PFSK-1 (cell line): ENCODE measurements at regions not wholly inside any gene's neighbourhood (a gene's known extent, or its start where the extent isn't known, plus 50 kb on each side); places are given as distances from the start of the nearest gene placed in this dataset.

Source experiments
- POLR2AphosphoS5 ChIP-seq: IDR thresholded peaks from 2 replicates; pipeline ENCODE4 v1.6.1; 2012; ENCODE audit warnings: low read depth, mild to moderate bottlenecking, control low read depth, low read length, moderate library complexity
- TAF1 ChIP-seq: IDR thresholded peaks from 2 replicates; pipeline ENCODE4 v1.6.1; 2012; ENCODE audit warnings: low read length, control low read depth, borderline replicate concordance; ENCODE audit not compliant: insufficient read depth
- TF ChIP-seq, protein P1 (sequence below), 2 experiments: IDR thresholded peaks; 2 replicates each; pipeline versions ENCODE4 v1.6.1 to v1.8.0; 2011 to 2012; ENCODE audit warnings: low read depth in 2 of 2, low read length in 2 of 2, control low read depth in 1 of 2, inconsistent platforms in 1 of 2, mild to moderate bottlenecking in 1 of 2, moderate library complexity in 1 of 2; ENCODE audit not compliant: insufficient read depth in 1 of 2

DNA sequence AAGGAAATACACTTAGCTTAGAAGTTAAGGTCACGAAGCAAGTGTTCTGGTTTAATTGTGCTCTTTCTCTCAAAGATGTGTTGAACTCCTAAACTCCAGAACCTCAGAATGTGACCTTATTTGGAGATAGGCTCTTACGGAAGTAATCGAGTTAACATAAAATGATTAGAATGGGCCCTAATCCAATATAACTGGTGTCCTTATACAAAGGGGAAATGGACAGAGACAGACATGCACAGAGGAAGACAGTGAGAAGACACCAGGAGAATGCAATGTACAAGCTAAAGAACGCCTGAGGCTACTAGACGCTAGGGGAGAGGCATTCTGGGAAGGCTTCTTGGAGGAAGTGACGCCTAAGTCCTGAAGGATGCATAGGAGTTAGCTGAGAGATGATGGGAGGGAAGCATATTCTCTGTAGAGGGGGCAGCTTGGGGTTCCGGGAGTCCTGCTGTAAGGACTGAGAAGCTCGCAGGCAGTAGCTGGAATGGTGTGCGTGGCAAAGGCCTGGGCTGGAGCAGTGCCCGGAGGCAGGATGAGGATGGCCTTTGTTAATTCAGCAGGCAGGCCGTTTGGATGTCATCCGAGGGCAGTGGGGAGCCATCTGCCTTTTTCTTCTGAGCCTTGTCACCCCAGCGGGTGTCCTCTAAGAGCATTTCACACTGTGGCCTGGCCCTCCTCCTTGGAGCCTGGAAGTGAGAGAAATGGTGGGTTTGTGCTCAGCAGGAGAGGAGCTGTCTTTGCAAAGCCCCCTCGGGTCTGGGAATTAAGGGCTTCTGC lies 513.4 kb downstream of the SHQ1 start:
- TF ChIP-seq TAF1 (no peak), POLR2AphosphoS5 (no peak)
- TF ChIP-seq, protein P1, sequence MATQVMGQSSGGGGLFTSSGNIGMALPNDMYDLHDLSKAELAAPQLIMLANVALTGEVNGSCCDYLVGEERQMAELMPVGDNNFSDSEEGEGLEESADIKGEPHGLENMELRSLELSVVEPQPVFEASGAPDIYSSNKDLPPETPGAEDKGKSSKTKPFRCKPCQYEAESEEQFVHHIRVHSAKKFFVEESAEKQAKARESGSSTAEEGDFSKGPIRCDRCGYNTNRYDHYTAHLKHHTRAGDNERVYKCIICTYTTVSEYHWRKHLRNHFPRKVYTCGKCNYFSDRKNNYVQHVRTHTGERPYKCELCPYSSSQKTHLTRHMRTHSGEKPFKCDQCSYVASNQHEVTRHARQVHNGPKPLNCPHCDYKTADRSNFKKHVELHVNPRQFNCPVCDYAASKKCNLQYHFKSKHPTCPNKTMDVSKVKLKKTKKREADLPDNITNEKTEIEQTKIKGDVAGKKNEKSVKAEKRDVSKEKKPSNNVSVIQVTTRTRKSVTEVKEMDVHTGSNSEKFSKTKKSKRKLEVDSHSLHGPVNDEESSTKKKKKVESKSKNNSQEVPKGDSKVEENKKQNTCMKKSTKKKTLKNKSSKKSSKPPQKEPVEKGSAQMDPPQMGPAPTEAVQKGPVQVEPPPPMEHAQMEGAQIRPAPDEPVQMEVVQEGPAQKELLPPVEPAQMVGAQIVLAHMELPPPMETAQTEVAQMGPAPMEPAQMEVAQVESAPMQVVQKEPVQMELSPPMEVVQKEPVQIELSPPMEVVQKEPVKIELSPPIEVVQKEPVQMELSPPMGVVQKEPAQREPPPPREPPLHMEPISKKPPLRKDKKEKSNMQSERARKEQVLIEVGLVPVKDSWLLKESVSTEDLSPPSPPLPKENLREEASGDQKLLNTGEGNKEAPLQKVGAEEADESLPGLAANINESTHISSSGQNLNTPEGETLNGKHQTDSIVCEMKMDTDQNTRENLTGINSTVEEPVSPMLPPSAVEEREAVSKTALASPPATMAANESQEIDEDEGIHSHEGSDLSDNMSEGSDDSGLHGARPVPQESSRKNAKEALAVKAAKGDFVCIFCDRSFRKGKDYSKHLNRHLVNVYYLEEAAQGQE (IDR thresholded peaks at IDR 0.05; ENCODE audit: insufficient read depth in 1 of 2, low read depth in 2 of 2, low read length in 2 of 2), result no peak
